ENCODE measurements at regions not wholly inside any gene's neighbourhood (a gene's known extent, or its start where the extent isn't known, plus 50 kb on each side); places are given as distances from the start of the nearest gene placed in this dataset.

DNA sequence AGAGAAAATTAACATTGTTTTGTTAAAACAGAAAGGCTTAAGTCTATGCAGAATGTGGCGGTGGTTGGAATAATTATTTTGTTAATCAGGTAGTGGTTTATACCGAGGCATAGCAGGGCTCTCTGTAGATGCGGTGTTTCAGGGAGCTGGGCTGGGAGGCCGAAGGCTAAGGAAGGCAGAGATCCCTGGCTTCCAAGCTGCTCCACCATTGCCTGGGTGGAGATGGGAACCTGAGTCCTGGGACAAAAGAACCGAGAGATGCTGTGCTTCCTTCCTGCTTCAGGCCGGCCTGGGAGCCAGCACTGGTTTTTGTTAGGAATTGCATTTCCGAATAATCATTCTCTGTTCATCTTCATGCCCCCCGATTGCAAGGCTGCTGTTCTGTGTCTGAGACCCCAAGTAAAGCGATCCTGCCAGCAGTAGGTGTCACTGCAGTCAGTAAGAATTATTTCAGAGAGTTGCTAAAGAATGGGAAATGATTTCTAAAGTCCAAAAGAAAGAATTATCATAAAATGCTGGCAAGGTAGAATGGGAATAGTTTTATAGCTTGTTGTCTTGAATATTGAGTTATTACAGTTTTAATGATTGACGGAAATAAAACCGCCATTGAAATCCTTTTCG lies 824.9 kb downstream of the GALR1 start:
- TF ChIP-seq, protein P1, sequence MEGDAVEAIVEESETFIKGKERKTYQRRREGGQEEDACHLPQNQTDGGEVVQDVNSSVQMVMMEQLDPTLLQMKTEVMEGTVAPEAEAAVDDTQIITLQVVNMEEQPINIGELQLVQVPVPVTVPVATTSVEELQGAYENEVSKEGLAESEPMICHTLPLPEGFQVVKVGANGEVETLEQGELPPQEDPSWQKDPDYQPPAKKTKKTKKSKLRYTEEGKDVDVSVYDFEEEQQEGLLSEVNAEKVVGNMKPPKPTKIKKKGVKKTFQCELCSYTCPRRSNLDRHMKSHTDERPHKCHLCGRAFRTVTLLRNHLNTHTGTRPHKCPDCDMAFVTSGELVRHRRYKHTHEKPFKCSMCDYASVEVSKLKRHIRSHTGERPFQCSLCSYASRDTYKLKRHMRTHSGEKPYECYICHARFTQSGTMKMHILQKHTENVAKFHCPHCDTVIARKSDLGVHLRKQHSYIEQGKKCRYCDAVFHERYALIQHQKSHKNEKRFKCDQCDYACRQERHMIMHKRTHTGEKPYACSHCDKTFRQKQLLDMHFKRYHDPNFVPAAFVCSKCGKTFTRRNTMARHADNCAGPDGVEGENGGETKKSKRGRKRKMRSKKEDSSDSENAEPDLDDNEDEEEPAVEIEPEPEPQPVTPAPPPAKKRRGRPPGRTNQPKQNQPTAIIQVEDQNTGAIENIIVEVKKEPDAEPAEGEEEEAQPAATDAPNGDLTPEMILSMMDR (IDR thresholded peaks at IDR 0.05; ENCODE audit: extremely low read depth, insufficient read depth, missing control alignments): no peak
- no peak for DNase-seq (ENCODE audit: low spot score)
- in situ Hi-C loops (cut with MboI; ENCODE audit: low pct_unique_long_range_greater_than_20kb, low sequenced_read_pairs, unreplicated experiment): no loop called here

DNA sequence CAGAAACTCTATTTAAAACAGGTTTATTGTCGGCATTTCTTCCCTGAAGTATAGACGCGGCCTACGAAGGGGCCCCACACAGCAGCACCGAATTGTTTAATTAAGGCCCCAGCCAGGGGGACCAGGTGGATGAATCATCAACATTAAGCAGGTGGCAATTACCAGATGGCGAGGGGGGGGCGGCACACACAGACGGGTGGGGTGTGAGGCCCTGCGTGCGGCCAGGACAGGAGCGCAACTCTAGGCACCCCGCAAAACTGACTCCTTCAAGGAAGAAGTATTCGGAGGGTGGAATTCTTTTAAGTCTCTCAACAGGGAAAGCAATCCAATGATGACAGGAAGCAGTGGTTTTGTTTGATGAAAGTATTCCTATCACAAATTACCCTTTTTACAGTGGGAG lies 830.4 kb downstream of the GALR1 start:
- TF ChIP-seq, protein P1 (IDR thresholded peaks at IDR 0.05; ENCODE audit: extremely low read depth, insufficient read depth, missing control alignments): no peak
- no peak for DNase-seq (ENCODE audit: low spot score)
- in situ Hi-C loops (cut with MboI; ENCODE audit: low pct_unique_long_range_greater_than_20kb, low sequenced_read_pairs, unreplicated experiment): no loop called here

DNA sequence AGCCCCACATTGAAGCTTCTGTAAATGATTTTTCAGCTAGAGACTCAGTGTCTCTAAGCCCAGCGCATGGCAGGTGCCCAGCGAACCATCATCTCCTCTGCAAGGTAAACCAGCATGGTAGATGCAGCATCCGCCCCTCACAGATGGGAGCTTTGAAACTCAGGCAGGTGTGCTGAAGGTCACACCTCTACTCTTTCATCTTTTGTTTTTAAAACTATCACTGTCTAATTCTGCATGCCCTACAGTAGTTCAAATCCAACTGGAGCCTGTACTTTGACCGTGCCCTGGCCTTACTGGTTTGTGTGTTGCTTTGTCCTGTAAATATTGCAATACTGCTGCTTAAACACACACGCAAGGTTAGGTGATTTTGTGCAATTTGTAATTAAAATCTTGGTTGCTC lies 831.1 kb downstream of the GALR1 start:
- DNase-seq (ENCODE audit: low spot score): no peak

DNA sequence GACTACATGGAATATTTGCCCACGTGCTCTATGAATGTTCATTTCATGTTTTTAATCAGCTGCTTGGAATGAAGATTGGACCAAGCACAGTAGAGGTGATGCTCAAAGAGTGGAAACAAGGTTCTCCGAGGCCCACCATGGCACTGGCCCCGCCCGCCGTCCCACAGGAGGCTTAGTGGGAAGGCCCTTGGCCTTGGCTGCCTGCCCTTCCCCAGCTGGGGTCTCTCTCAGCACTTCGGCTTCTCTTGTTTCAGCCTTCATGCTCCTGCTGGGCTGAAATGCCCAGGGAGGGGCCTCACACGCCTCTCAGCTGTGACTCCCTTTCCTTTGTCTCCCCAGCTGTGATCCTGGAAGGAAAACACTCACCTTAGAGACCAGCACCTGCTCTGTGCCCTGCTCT lies 833.2 kb downstream of the GALR1 start:
- TF ChIP-seq, protein P1 (IDR thresholded peaks at IDR 0.05; ENCODE audit: extremely low read depth, insufficient read depth, missing control alignments): no peak
- DNase-seq (ENCODE audit: low spot score): no peak
- in situ Hi-C loops (cut with MboI; ENCODE audit: low pct_unique_long_range_greater_than_20kb, low sequenced_read_pairs, unreplicated experiment): no loop called here

More for the DNA sequence above, 831.1 kb downstream of the GALR1 start:
- TF ChIP-seq, protein P1 (IDR thresholded peaks at IDR 0.05; ENCODE audit: extremely low read depth, insufficient read depth, missing control alignments): no peak
- in situ Hi-C loops (cut with MboI; ENCODE audit: low pct_unique_long_range_greater_than_20kb, low sequenced_read_pairs, unreplicated experiment): no loop called here

DNA sequence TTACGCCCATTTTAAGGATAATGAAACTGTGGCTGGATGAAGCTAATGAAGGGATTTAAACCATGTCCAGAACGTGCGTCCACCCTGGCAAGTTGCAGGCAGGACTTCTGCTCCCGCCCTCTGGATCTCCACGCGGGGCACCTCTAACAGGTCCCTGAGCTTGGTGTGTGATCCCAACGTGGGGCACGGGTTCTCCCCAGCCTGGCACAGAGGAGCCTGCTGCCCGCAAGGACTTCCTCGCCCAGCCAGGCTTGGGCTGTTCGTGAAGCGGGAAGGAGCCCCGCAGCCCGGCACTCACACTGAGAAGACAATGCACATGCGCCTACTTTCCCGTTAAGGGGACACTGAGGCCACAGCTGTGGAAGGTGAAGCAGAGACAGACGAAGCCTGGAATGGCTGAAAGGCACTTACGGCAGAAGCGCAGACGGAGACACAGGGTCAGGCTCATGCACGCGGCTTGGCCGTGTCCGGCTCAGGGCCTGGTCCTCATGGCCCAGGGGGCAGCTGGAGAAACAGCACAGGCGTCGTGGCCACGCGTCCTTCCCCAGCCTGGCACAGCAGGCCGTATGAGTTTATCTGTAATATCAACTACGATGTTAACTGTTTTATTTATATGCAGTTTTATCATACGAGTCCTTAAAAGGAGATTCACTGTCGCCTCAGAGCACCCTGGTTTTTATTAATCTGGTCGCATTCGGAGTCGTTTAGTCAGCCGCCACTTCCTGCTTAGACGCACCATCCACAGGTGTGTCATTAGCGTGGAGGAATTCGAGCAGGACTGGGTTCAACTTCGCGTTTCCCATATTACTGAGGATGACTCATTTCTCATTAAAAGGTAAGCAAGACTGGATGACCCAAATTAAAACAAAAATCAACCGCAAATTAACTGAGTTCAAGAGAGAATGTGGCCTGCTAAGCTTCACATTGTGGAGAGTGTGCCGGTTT lies 835.9 kb downstream of the GALR1 start:
- no peak for DNase-seq (ENCODE audit: low spot score)
- in situ Hi-C loops (cut with MboI; ENCODE audit: low pct_unique_long_range_greater_than_20kb, low sequenced_read_pairs, unreplicated experiment): no loop called here
- TF ChIP-seq, protein P1 (IDR thresholded peaks at IDR 0.05; ENCODE audit: extremely low read depth, insufficient read depth, missing control alignments): no peak

DNA sequence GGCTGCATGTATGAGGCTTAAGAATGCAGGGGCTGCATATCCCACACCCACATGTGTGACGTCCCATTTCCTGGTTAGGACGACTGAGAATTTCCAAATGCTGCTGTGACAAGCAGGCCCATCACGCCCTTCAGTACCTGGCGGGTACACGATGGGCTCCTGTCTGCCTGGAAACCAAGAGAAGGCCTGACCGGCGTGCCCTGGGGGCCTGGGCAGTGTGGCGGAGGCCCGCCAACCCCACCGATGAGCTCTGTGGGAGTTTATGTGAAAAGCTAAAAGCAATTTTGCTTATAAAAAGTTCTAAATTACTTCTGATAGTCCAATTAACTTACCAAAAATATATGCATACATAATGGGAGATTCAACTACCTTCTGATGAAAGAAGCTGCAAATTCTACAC lies 837.3 kb downstream of the GALR1 start:
- in situ Hi-C loops (cut with MboI; ENCODE audit: low pct_unique_long_range_greater_than_20kb, low sequenced_read_pairs, unreplicated experiment): no loop called here
- DNase-seq (ENCODE audit: low spot score): no peak
- TF ChIP-seq, protein P1 (IDR thresholded peaks at IDR 0.05; ENCODE audit: extremely low read depth, insufficient read depth, missing control alignments): no peak
